Activated T-helper 1 cell treated with anti-CD3 and anti-CD28 coated beads, Interleukin-12 subunit alpha, Interleukin-12 subunit beta, Interleukin-2, Interleukin-4 antibody, amounts not matched to agents 30 ng/mL and 10 ng/mL and 1 ng/mL, durations not matched to agents 14 hours and 24 hours and 36 hours (primary cell): ENCODE measurements at regions not wholly inside any gene's neighbourhood (a gene's known extent, or its start where the extent isn't known, plus 50 kb on each side); places are given as distances from the start of the nearest gene placed in this dataset.

ENCODE experiments used
- DNase-seq: peaks from one replicate; pipeline ENCODE4 v3.0.0; 2021; ENCODE audit warnings: low spot score
- H3K27ac Mint-ChIP-seq: one replicate; pipeline ENCODE4 v1.8.0; 2021; ENCODE audit warnings: mild to moderate bottlenecking, mixed read lengths
- H3K27me3 Mint-ChIP-seq: one replicate; pipeline ENCODE4 v1.8.0; 2022; ENCODE audit warnings: mild to moderate bottlenecking, moderate library complexity, mixed read lengths; ENCODE audit not compliant: insufficient read depth
- H3K36me3 Mint-ChIP-seq: one replicate; pipeline ENCODE4 v1.8.0; 2021; ENCODE audit warnings: low read depth, mixed read lengths
- H3K4me1 Mint-ChIP-seq: one replicate; pipeline ENCODE4 v1.8.0; 2021; ENCODE audit warnings: low read depth, mixed read lengths
- H3K4me3 Mint-ChIP-seq: one replicate; pipeline ENCODE4 v1.8.0; 2021; ENCODE audit warnings: mild to moderate bottlenecking, moderate library complexity, mixed read lengths
- H3K9me3 Mint-ChIP-seq: one replicate; pipeline ENCODE4 v1.8.0; 2021; ENCODE audit warnings: mixed read lengths
- intact Hi-C: fragments of 100-400 bp; cut with micrococcal nuclease; formaldehyde crosslinking; loops from one replicate; pipeline ENCODE4 v1.15.1; 2024

DNA sequence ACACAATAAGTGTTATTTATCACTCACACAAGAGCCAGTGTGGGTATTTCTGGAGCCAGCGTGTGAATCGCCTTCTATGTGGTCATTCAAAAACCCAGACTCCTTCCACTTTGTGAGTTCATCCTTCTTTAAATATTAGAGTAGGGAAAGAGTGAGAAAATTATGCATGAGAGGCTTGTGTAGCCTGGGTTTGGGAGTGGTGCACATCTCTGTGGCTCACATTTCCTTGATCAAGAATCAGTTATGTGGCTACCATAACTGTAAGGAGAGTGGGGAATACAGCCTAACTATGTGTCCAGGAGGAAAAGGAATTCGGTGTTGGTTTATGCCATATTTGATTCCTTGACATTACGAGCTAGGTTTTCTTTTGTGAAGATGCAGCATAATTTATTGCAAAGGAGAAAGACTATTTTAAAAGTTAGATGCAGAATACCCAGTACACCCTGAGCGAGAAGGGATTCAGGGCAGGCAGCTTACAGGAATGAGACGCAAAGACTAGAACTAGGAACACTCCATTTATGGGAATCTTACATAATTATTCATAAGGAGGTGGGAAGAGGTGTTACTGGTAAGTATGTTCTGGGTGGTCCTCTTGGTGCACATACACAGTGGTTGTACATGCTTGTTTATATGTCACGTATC is 638.5 kb downstream of the COL12A1 start:
- Mint-ChIP-seq H3K27me3 (no peaks in the 10 kb centered on the region), H3K4me1 (no peaks in the 10 kb centered on the region), H3K9me3 (no peaks in the 10 kb centered on the region), H3K36me3 (no peaks in the 10 kb centered on the region), H3K4me3 (no peak overlapping the region), H3K27ac (no peak overlapping the region)
- no peak for DNase-seq
- intact Hi-C loops, result no loop called here

DNA sequence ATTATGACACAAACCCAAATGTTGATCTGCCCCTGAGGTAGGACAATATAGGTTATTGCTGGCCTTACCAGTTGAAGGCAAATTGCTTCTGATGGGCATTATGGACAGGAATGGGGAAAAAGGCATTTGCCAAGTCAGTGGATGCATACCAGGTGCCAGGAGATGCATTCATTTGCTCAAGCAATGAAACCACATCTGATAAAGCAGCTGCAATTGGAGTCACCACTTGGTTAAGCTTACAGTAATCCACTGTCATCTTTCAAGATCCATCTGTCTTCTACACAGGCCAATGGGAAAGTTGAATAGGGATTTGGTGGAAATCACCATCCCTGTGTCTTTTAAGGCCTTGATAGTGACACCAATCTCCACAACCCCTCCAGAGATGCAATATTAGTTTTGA is 648.6 kb downstream of the COL12A1 start:
- no peaks in the 10 kb centered on the region for H3K27me3 Mint-ChIP-seq
- DNase-seq, result no peak
- H3K4me3 Mint-ChIP-seq, result no peak overlapping the region
- H3K27ac Mint-ChIP-seq, result no peak overlapping the region
- H3K36me3 Mint-ChIP-seq, result no peaks in the 10 kb centered on the region
- H3K4me1 Mint-ChIP-seq, result no peaks in the 10 kb centered on the region
- intact Hi-C loops, result no loop called here
- H3K9me3 Mint-ChIP-seq, result peaks cover 6% of the 10 kb centered on the region

DNA sequence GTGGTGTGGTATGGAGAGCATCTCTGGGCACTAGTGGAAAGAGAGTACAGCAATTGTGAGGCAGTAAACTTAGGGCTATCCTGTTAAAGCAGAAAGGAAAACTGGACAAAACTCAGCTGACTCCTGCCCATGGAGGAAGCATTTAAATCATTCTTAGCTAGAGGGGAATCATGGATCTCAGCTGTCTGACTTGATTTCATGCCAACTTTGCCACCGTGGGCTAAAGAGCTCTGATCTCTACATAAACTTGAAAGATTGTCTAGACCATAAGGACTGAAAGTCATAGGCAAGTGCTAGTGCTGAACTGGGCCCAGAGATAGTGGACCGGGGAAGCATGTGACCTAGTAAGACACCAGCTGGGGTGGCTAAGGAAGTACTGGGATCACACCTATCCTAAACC is 651.8 kb downstream of the COL12A1 start:
- H3K9me3 Mint-ChIP-seq, result peaks cover 6% of the 10 kb centered on the region
- no peak overlapping the region for H3K4me3 Mint-ChIP-seq
- intact Hi-C loops, result no loop called here

DNA sequence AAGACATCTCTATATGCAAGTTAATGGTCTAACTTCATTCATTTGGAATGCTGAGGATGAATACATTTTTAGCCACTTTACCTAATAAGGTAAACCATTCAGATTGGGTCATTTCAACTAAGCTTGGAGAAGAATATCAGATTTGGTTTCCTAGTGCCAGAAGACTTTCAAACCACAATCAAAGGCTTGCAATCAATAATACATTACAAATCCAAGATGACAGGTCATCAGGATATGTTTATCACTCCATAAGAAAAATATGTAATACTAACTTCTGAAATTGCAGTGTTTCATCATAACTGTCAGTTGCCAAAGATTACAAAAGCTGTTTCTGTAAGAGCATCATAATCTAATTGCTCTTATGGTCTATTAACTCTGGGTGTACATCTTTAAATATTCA is 654.0 kb downstream of the COL12A1 start:
- Mint-ChIP-seq H3K9me3 (peaks cover 6% of the 10 kb centered on the region), H3K27me3 (no peaks in the 10 kb centered on the region), H3K4me3 (no peak overlapping the region), H3K27ac (no peak overlapping the region), H3K4me1 (no peaks in the 10 kb centered on the region), H3K36me3 (no peaks in the 10 kb centered on the region)
- intact Hi-C loops, result no loop called here
- no peak for DNase-seq

More for the DNA sequence above, 651.8 kb downstream of the COL12A1 start:
- H3K36me3 Mint-ChIP-seq, result no peaks in the 10 kb centered on the region
- no peak for DNase-seq
- no peaks in the 10 kb centered on the region for H3K27me3 Mint-ChIP-seq
- H3K4me1 Mint-ChIP-seq, result no peaks in the 10 kb centered on the region
- H3K27ac Mint-ChIP-seq, result no peak overlapping the region

DNA sequence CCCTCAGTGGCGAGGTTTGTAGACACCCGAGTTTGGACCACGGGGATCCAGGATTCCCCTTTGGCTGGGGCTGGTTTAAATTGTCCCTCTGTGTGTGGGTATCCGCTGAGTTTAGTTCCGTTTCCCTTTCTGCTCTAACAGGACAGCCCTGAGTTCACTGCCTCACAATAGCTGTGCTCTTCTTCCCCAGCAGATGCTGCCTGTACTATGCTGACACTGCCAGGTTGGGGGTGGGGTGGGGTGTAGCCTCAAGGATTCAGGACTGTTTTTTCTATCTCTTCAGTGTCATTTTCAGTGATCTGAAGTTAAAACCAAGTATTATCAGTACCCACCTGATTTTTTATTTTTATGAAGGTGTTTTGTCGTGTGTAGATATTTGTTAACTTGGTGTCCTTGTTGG is 655.0 kb downstream of the COL12A1 start:
- peaks cover 6% of the 10 kb centered on the region for H3K9me3 Mint-ChIP-seq
- no peak for DNase-seq
- H3K27ac Mint-ChIP-seq, result no peak overlapping the region
- no peaks in the 10 kb centered on the region for H3K4me1 Mint-ChIP-seq
- H3K36me3 Mint-ChIP-seq, result no peaks in the 10 kb centered on the region
- intact Hi-C loops, result no loop called here
- H3K4me3 Mint-ChIP-seq, result no peak overlapping the region
- H3K27me3 Mint-ChIP-seq, result no peaks in the 10 kb centered on the region

DNA sequence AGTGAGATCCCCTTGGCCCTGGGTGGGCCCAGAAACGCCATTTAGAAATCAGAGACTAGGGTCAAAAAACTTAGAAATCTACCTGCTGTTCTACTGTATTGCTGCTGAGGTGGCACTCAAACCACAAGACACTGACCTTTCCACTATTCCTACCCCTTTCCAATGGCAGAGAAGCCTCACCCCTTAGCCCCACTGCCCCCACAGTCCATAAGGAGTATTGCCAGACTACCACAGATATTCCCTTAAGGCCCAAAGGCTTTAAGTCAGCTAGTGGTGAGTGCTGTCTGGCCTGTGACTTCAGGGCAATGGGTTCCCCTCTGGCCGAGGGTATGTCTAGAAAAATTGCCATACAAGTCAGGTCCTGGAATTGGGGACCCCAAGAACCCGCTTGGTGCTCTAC is 656.1 kb downstream of the COL12A1 start:
- Mint-ChIP-seq H3K9me3 (peaks cover 6% of the 10 kb centered on the region), H3K4me1 (no peaks in the 10 kb centered on the region), H3K27me3 (no peaks in the 10 kb centered on the region), H3K4me3 (no peak overlapping the region), H3K36me3 (no peaks in the 10 kb centered on the region), H3K27ac (no peak overlapping the region)
- DNase-seq, result no peak
- intact Hi-C loops, result no loop called here

DNA sequence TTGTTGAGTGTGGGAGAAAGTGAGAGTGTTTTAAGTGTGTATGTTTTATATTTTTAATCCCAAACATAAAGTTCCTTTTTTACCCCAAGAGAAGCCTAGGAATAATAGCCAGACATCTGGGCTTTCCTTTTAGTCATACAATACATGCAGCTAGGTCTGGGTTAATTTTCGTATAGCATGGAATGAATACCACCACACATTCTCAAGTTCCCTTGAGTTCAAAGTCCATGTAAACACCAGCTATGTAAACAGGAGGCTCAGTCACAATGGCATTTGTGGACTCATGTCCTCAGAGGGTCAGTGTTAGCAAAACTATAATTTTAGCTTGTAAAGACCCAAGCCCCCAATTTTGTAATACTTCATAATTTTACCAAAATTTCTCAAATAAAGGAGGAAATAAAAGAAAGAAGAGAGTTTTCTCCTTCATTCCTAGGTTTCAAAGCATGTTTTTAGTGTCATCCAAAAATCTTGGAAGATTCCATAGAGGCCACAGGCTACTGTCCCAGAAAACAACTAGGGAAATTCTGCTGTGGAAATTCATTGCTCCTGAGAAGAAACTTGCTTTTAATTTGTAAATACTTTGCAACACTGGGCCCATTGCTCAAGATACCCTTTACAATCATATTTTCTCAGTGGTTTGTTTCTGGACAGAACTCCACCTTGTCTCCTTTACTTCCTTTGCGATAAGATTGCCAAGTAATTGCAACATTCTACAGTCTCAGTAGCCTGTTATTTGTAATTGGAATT is 671.2 kb downstream of the COL12A1 start:
- no peaks in the 10 kb centered on the region for H3K4me1 Mint-ChIP-seq
- intact Hi-C loops, result no loop called here
- DNase-seq, result no peak
- no peaks in the 10 kb centered on the region for H3K36me3 Mint-ChIP-seq
- H3K9me3 Mint-ChIP-seq, result no peaks in the 10 kb centered on the region
- no peak overlapping the region for H3K27ac Mint-ChIP-seq
- no peak overlapping the region for H3K4me3 Mint-ChIP-seq
- no peaks in the 10 kb centered on the region for H3K27me3 Mint-ChIP-seq

DNA sequence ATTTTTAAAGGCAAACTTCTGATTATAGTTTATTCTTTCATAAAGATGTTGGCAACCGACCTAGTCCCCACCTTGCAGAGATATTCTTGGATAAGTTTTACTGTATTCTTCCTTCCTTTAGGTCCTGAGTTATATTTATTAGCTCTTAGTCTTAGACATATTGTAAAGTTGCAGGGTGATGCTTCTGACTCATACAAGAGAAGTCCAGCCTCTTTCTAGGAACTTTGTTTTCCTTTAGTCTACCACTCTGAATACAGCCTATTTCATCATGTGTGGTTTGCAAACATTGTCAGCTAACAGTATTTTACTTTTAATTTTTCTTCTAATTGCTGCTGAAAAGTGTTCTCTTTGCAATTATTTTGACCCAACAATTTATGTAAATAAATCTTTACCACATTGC is 686.7 kb downstream of the COL12A1 start:
- intact Hi-C loops, result no loop called here
- no peak overlapping the region for H3K27ac Mint-ChIP-seq
- no peaks in the 10 kb centered on the region for H3K36me3 Mint-ChIP-seq
- no peaks in the 10 kb centered on the region for H3K27me3 Mint-ChIP-seq
- H3K9me3 Mint-ChIP-seq, result no peaks in the 10 kb centered on the region
- H3K4me1 Mint-ChIP-seq, result no peaks in the 10 kb centered on the region
- H3K4me3 Mint-ChIP-seq, result no peak overlapping the region
- DNase-seq, result no peak

DNA sequence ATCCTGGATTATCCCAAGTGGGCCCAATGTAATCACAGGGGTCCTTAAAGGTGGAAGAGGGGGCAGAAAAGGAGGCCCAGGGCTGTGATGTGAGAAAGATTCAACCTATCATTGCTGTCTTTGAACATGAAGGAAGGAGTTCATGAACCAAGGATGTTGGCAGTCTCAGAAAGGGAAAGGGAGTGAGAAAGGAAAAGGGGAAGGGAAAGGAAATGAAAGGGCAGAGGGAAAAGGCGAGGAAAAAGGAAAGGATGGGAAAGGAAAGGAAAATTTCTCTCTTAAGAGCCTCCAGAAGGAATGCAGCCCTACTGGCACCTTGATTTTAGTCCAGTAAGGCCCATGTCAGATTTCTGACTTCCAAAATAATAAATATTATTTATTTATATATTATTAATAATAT is 687.8 kb downstream of the COL12A1 start:
- Mint-ChIP-seq H3K4me1 (no peaks in the 10 kb centered on the region), H3K4me3 (no peak overlapping the region), H3K36me3 (no peaks in the 10 kb centered on the region), H3K27ac (no peak overlapping the region), H3K27me3 (no peaks in the 10 kb centered on the region), H3K9me3 (no peaks in the 10 kb centered on the region)
- intact Hi-C loops, result no loop called here
- DNase-seq, result no peak

DNA sequence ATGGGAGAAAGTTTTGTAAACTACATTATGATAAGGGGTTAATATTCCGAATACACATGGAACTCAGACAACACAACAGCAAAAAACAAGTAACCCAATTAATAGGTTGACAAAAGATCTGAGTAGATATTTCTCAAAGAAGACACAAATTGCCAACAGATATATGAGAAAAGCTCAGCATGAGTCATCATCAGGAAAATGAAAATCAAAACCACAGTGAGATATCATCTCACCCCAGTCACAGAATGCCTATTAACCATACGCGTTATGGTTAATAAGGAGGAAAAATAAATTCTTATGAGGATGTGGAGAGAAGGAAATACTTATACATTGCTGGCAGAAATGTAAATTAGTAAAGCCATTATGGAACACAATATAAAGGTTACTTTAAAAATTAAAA is 695.0 kb downstream of the COL12A1 start:
- H3K9me3 Mint-ChIP-seq, result peaks cover 17% of the 10 kb centered on the region
- H3K4me1 Mint-ChIP-seq, result no peaks in the 10 kb centered on the region
- no peak overlapping the region for H3K4me3 Mint-ChIP-seq
- no peak overlapping the region for H3K27ac Mint-ChIP-seq
- no peaks in the 10 kb centered on the region for H3K27me3 Mint-ChIP-seq
- intact Hi-C loops, result no loop called here
- no peak for DNase-seq
- H3K36me3 Mint-ChIP-seq, result no peaks in the 10 kb centered on the region

DNA sequence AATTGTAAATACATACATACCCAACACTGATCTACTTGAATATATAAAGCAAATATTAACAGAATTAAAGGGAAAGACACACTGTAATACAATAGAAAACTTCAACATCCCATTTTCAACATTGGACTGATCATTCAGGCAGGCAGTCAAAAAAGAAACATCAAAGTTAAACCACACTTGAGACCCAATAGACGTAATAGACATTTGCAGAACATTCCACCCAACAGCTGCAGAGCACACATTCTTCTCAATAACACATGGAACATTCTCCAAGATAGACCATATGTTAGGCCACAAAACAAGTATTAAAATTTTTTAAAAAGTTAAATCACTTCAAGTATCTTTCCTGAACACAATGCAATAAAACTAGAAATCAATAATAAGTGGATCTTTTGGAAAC is 698.2 kb downstream of the COL12A1 start:
- no peaks in the 10 kb centered on the region for H3K36me3 Mint-ChIP-seq
- DNase-seq, result no peak
- peaks cover 28% of the 10 kb centered on the region for H3K9me3 Mint-ChIP-seq
- H3K4me1 Mint-ChIP-seq, result no peaks in the 10 kb centered on the region
- no peak overlapping the region for H3K27ac Mint-ChIP-seq
- intact Hi-C loops, result no loop called here
- H3K4me3 Mint-ChIP-seq, result no peak overlapping the region
- H3K27me3 Mint-ChIP-seq, result no peaks in the 10 kb centered on the region

DNA sequence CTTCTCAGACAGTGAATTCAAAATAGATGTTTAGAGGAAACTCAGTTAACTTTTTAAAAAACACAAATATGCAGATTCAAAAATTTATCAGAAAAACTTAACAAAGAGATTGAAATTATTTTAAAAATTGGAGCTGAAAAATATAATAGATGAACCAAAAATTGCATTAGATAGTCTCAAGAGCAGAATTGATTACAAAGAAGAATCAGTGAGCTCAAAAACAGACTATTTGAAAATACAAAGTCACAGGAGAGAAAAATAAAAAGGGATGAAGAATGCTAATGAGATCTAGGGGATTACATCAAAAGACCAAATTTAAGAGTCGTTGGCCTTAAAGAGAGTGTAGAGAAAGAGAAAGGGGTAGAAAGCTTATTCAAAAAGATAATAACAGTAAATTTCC is 700.5 kb downstream of the COL12A1 start:
- Mint-ChIP-seq H3K27ac (no peak overlapping the region), H3K36me3 (no peaks in the 10 kb centered on the region), H3K4me1 (no peaks in the 10 kb centered on the region), H3K27me3 (no peaks in the 10 kb centered on the region), H3K9me3 (peaks cover 22% of the 10 kb centered on the region), H3K4me3 (no peak overlapping the region)
- intact Hi-C loops, result no loop called here
- no peak for DNase-seq

DNA sequence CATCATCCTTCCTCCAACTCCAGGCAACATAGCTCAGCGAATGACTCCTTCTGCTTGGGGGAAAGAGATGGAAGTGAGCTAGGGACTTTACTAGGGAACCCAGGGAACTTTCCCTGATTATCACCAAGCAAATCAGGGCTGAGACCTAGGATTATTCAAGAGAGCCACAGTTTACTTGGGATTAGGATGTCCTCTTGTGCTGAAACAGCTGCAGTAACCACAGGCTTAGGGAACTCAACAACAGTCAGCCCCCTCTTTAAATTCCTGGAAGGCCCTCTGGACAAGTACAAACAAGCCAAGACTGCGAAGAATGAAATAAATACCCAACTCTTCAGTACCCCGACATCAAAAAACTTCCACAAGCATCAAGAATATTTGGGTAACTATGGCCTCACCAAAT is 700.9 kb downstream of the COL12A1 start:
- Mint-ChIP-seq H3K27me3 (no peaks in the 10 kb centered on the region), H3K27ac (no peak overlapping the region), H3K4me1 (no peaks in the 10 kb centered on the region), H3K9me3 (peaks cover 21% of the 10 kb centered on the region), H3K36me3 (no peaks in the 10 kb centered on the region), H3K4me3 (no peak overlapping the region)
- no peak for DNase-seq
- intact Hi-C loops, result no loop called here

DNA sequence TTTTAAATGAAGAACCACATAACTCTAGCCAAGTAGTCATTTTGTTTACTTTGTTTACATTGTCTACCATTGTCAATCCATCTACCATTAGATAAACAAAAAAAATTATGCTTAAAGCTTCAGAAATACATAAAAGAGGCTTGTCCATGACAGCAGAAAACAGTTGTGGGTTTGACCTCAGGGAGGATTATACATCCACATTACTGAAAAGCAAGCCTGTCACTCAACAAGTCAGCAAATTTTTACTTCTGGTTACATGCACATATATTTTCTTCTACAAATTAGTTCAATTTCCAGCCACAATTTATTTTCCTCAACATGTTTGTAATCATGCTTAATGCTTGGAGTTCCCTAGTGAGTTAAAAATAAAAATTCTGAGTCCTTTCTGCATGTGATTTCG is 713.3 kb downstream of the COL12A1 start:
- no peak overlapping the region for H3K4me3 Mint-ChIP-seq
- H3K27ac Mint-ChIP-seq, result no peak overlapping the region
- no peaks in the 10 kb centered on the region for H3K27me3 Mint-ChIP-seq
- no peaks in the 10 kb centered on the region for H3K36me3 Mint-ChIP-seq
- intact Hi-C loops, result no loop called here
- H3K4me1 Mint-ChIP-seq, result no peaks in the 10 kb centered on the region
- peaks cover 7% of the 10 kb centered on the region for H3K9me3 Mint-ChIP-seq
- DNase-seq, result no peak
